Kidney glomerular epithelial cell (primary cell): ENCODE measurements at regions not wholly inside any gene's neighbourhood (a gene's known extent, or its start where the extent isn't known, plus 50 kb on each side); places are given as distances from the start of the nearest gene placed in this dataset.
"Not testable (repeated sequence)": the region's sequence is repeated elsewhere in the genome, so short reads cannot be mapped to it uniquely, and the experiment has no call there.

ENCODE experiments used
- DNase-seq: peaks from one replicate; lab custom pipeline; 2025; lab: John Stamatoyannopoulos, UW

GRCh38 chr6:97915537-97915936 is 632.5 kb upstream of the MMS22L start:
- DNase-seq = no peak

- no peak for DNase-seq
Measured at GRCh38 chr6:97917369-97917768, 634.4 kb upstream of the MMS22L start.

- DNase-seq = no peak
Measured at GRCh38 chr6:97919046-97919445, 636.0 kb upstream of the MMS22L start.

GRCh38 chr6:97919631-97920030 is 636.6 kb upstream of the MMS22L start:
- DNase-seq = no peak

- no peak for DNase-seq
Measured at GRCh38 chr6:97923249-97923648, 640.2 kb upstream of the MMS22L start.

GRCh38 chr6:97925504-97925903 is 642.5 kb upstream of the MMS22L start:
- DNase-seq = no peak

- no peak for DNase-seq
Measured at GRCh38 chr6:97939440-97940168, 656.6 kb upstream of the MMS22L start.

- peak; percentile 95 for DNase-seq
Measured at GRCh38 chr6:97947841-97948240, 664.8 kb upstream of the MMS22L start.

GRCh38 chr6:97958134-97958533 is 675.1 kb upstream of the MMS22L start:
- DNase-seq = no peak

GRCh38 chr6:97963193-97963592 is 680.2 kb upstream of the MMS22L start:
- no peak for DNase-seq

- no peak for DNase-seq
Measured at GRCh38 chr6:97969065-97969464, 686.0 kb upstream of the MMS22L start.

- no peak for DNase-seq
Measured at GRCh38 chr6:97977084-97977483, 694.1 kb upstream of the MMS22L start.

GRCh38 chr6:97978855-97979271 is 695.8 kb upstream of the MMS22L start:
- DNase-seq = no peak

- DNase-seq = not testable (repeated sequence)
Measured at GRCh38 chr6:97979285-97979684, 696.3 kb upstream of the MMS22L start.

- no peak for DNase-seq
Measured at GRCh38 chr6:97989451-97989850, 706.4 kb upstream of the MMS22L start.

- DNase-seq = no peak
Measured at GRCh38 chr6:97995158-97995557, 712.1 kb upstream of the MMS22L start.

- DNase-seq = no peak
Measured at GRCh38 chr6:98002678-98003077, 719.7 kb upstream of the MMS22L start.

- DNase-seq = no peak
Measured at GRCh38 chr6:98014442-98015201, 731.6 kb upstream of the MMS22L start.

GRCh38 chr6:98016565-98016964 is 733.5 kb upstream of the MMS22L start:
- no peak for DNase-seq

- DNase-seq = no peak
Measured at GRCh38 chr6:98020222-98020621, 737.2 kb upstream of the MMS22L start.

- no peak for DNase-seq
Measured at GRCh38 chr6:98024359-98024758, 741.3 kb upstream of the MMS22L start.

- no peak for DNase-seq
Measured at GRCh38 chr6:98027898-98028297, 744.9 kb upstream of the MMS22L start.

GRCh38 chr6:98033617-98034016 is 750.6 kb upstream of the MMS22L start:
- no peak for DNase-seq
